ENCODE measurements at regions not wholly inside any gene's neighbourhood (a gene's known extent, or its start where the extent isn't known, plus 50 kb on each side); places are given as distances from the start of the nearest gene placed in this dataset.

- Histone ChIP-seq H3K4me2 (ENCODE audit: insufficient read depth, low read length) (no peak overlapping the region), H3K79me2 (ENCODE audit: control insufficient read depth, insufficient read depth, low read length) (no peaks in the 10 kb centered on the region), H3K27ac (ENCODE audit: insufficient read depth, low read depth, low read length) (no peak overlapping the region), H3K27me3 (ENCODE audit: control insufficient read depth in 2 of 2, insufficient read depth in 2 of 2, low read length in 2 of 2) (no peaks in the 10 kb centered on the region), H4K20me1 (replicated peaks; ENCODE audit: control insufficient read depth, extremely low read depth, insufficient read depth, low read length) (no peaks in the 10 kb centered on the region), H3K9ac (replicated peaks; ENCODE audit: extremely low read depth, insufficient read depth, low read length) (no peak overlapping the region), H3K36me3 (ENCODE audit: control insufficient read depth in 2 of 2, extremely low read depth in 1 of 2, insufficient read depth in 2 of 2, low read length in 2 of 2) (no peaks in the 10 kb centered on the region), H2AFZ (ENCODE audit: low read depth, low read length) (no peak overlapping the region), H3K4me3 (replicated peaks in 1 of 3; ENCODE audit: insufficient read depth in 1 of 3, low read depth in 1 of 3, low read length in 3 of 3) (no peak overlapping the region), H3K9me3 (replicated peaks; ENCODE audit: control insufficient read depth, insufficient read depth, low read length) (no peaks in the 10 kb centered on the region), H3K4me1 (ENCODE audit: control insufficient read depth, extremely low read depth, insufficient read depth, low read length) (peaks cover under 1% of the 10 kb centered on the region), H3K9me1 (replicated peaks; ENCODE audit: control insufficient read depth, extremely low read depth, insufficient read depth, low read length) (no peaks in the 10 kb centered on the region)
- intact Hi-C loops (cut with micrococcal nuclease), result no loop called here
- FAIRE-seq (no peak), DNase-seq (ENCODE audit: low read depth, low spot score) (no peak)
- TF ChIP-seq JUN (IDR thresholded peaks at IDR 0.05; ENCODE audit: borderline replicate concordance, insufficient read depth, insufficient read length, low read depth) (no peak), MYC (IDR thresholded peaks at IDR 0.05; ENCODE audit: low read depth, low read length) (no peak), GATA2 (IDR thresholded peaks at IDR 0.05; ENCODE audit: insufficient read depth, insufficient read length, low read depth, low read length) (no peak), POLR2AphosphoS5 (IDR thresholded peaks at IDR 0.05; ENCODE audit: insufficient read depth, low read depth, low read length) (no peak)
- BruUV-seq (replicated peaks), result no TSS peak
- CTCF ChIA-PET, result interaction anchor here (1.2 to 1.8 kb wide), 3 partner anchors 9 to 43 kb away, joined by 3 to 4 read pairs (median 3); no protein-coding TSS in a partner anchor
- POLR2A ChIA-PET, result no interaction called here
- dilution Hi-C loops (cut with MboI; ENCODE audit: extremely low pct_ligation_motif_present, low sequenced_read_pairs), result no loop called here
Measured at GRCh38 chr5:34576891-34577666, 79.0 kb upstream of the RAI14 start.

GRCh38 chr5:34578962-34579361 is 77.2 kb upstream of the RAI14 start:
- Histone ChIP-seq H3K36me3 (ENCODE audit: control insufficient read depth in 2 of 2, extremely low read depth in 1 of 2, insufficient read depth in 2 of 2, low read length in 2 of 2) (no peaks in the 10 kb centered on the region), H3K9me3 (replicated peaks; ENCODE audit: control insufficient read depth, insufficient read depth, low read length) (no peaks in the 10 kb centered on the region), H3K27ac (ENCODE audit: insufficient read depth, low read depth, low read length) (no peak overlapping the region), H3K9ac (replicated peaks; ENCODE audit: extremely low read depth, insufficient read depth, low read length) (no peak overlapping the region), H4K20me1 (replicated peaks; ENCODE audit: control insufficient read depth, extremely low read depth, insufficient read depth, low read length) (no peaks in the 10 kb centered on the region), H3K4me1 (ENCODE audit: control insufficient read depth, extremely low read depth, insufficient read depth, low read length) (peaks cover 19% of the 10 kb centered on the region), H3K4me2 (ENCODE audit: insufficient read depth, low read length) (no peak overlapping the region), H2AFZ (ENCODE audit: low read depth, low read length) (no peak overlapping the region), H3K4me3 (replicated peaks in 1 of 3; ENCODE audit: insufficient read depth in 1 of 3, low read depth in 1 of 3, low read length in 3 of 3) (no peak overlapping the region), H3K9me1 (replicated peaks; ENCODE audit: control insufficient read depth, extremely low read depth, insufficient read depth, low read length) (no peaks in the 10 kb centered on the region), H3K79me2 (ENCODE audit: control insufficient read depth, insufficient read depth, low read length) (no peaks in the 10 kb centered on the region), H3K27me3 (ENCODE audit: control insufficient read depth in 2 of 2, insufficient read depth in 2 of 2, low read length in 2 of 2) (no peaks in the 10 kb centered on the region)
- DNase-seq (ENCODE audit: low read depth, low spot score), result no peak
- dilution Hi-C loops (cut with MboI; ENCODE audit: extremely low pct_ligation_motif_present, low sequenced_read_pairs) (no loop called here), intact Hi-C loops (cut with micrococcal nuclease) (no loop called here)
- ChIA-PET CTCF (interaction anchor here (1.0 kb wide), 1 partner anchor 45 kb away, joined by 3 read pairs; no protein-coding TSS in a partner anchor), POLR2A (no interaction called here)
- FAIRE-seq, result no peak
- no TSS peak for BruUV-seq (replicated peaks)
- TF ChIP-seq POLR2AphosphoS5 (IDR thresholded peaks at IDR 0.05; ENCODE audit: insufficient read depth, low read depth, low read length), result no peak
- TF ChIP-seq MAX (IDR thresholded peaks at IDR 0.05; ENCODE audit: insufficient read depth, insufficient read length), result no peak
- TF ChIP-seq GATA2 (IDR thresholded peaks at IDR 0.05; ENCODE audit: insufficient read depth, insufficient read length, low read depth, low read length), result no peak
- no peak for TF ChIP-seq JUN (IDR thresholded peaks at IDR 0.05; ENCODE audit: borderline replicate concordance, insufficient read depth, insufficient read length, low read depth)
- TF ChIP-seq MYC (IDR thresholded peaks at IDR 0.05; ENCODE audit: low read depth, low read length), result no peak
